ENCODE measurements at regions not wholly inside any gene's neighbourhood (a gene's known extent, or its start where the extent isn't known, plus 50 kb on each side); places are given as distances from the start of the nearest gene placed in this dataset.
"Not testable (repeated sequence)": the region's sequence is repeated elsewhere in the genome, so short reads cannot be mapped to it uniquely, and the experiment has no call there.

DNA sequence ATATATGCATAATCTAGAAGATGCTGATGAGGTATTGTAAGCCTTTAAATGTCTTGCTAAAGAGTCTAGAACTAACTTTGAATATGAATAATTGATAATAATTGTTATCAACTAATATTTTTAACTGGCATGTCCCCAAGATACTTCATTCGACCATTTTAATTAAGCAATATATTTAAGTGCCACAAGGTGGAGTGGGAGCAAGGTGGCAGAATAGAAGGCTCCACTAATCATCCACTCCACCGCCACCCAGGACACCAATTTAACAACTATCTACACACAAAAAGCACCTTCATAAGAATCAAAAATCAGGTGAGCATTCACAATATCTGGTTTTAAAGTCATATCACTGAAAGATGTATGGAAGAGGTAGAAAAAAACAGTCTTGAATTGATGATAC, 409.6 kb downstream of the SEC23A start:
- DNase-seq = no peak

DNA sequence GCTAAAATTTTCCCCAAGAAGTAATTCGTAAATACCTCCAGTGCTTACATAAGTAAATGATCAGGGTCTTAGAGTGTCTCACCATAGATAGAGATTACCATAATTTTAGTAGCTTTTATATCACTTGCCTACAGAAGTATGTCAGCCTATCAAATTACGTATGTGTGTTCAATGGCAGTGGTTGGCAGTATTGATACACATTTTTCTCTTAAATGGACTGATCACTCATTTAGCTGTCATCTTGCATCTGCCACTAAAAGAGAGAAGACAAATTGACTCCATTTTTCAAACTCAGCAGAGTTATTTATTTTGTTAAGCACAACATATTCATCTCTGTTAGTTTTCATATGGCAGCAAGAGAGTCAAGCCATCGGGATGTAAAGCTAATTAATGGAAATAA, 413.1 kb upstream of the CLEC14A start:
- no peak for DNase-seq

- no peak for DNase-seq
Measured at GRCh38 chr14:38663382-38663781, 407.5 kb upstream of the CLEC14A start.

GRCh38 chr14:38662781-38663180, 406.9 kb upstream of the CLEC14A start:
- DNase-seq = no peak

GRCh38 chr14:38646391-38646790, 390.5 kb upstream of the CLEC14A start:
- no peak for DNase-seq

DNA sequence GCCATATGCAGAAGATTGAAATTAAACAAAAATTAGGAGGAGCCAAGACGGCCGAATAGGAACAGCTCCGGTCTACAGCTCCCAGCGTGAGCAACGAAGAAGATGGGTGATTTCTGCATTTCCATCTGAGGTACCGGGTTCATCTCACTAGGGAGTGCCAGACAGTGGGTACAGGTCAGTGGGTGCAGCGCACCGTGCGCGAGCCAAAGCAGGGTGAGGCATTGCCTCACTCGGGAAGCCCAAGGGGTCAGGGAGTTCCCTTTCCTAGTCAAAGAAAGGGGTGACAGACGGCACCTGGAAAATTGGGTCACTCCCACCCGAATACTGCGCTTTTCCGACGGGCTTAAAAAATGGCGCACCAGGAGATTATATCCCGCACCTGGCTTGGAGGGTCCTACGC, 379.0 kb upstream of the CLEC14A start:
- not testable (repeated sequence) for DNase-seq

GRCh38 chr14:38629412-38629811, 373.5 kb upstream of the CLEC14A start:
- no peak for DNase-seq

DNA sequence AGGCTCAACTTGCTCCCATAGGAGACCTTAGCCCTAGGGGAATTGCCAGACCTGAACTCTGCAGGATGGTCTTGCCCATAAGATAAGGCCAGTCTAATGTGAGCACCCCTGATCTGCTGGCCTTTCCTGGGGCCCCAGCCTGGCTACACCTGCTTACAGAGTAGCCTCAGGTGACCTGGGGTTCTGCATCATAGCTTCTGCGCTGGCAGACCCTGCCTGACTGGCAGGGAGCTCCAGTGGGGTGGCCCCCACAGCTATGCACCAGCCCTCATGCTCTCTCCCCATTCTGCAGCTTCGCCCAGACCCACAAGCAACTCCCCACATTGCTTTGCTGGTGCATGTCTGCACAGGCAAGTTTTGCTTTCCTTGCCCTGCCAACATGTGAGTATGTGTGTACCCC, 371.3 kb upstream of the CLEC14A start:
- no peak for DNase-seq

DNA sequence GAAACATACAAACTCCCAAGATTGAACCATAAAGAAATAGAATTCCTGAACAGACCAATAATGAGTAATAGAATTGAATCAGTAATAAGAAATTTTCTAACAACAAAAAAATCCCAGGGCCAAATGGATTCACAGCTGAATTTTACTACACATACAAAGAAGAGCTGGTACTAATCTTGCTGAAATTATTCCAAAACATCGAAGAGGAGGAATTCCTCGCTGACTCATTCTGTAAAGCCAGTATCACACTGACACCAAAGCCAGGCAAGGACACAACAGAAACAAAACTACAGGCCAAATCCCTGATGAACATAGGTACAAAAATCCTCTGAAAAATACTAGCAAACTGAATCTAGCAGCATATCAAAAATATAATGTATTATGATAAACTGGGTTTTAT, 367.8 kb upstream of the CLEC14A start:
- no peak for DNase-seq

DNA sequence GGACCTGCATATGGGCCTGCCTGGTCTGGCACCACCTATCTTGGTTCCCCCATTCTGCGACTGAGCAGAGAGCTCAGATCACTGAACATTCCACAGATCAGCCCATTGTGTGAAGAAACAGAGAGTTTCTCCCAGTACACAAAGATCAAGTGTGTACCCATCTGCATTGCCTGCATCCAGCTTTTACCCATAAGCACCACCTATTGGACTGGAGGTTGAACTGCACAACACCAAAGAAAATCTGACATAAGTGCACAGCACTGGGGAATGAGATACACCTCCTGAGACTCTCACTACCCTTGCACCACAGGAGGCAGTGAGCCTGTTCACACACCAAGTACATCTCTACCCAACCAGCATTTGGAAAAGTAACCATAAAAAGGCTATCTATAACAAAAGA, 362.6 kb upstream of the CLEC14A start:
- no peak for DNase-seq

DNA sequence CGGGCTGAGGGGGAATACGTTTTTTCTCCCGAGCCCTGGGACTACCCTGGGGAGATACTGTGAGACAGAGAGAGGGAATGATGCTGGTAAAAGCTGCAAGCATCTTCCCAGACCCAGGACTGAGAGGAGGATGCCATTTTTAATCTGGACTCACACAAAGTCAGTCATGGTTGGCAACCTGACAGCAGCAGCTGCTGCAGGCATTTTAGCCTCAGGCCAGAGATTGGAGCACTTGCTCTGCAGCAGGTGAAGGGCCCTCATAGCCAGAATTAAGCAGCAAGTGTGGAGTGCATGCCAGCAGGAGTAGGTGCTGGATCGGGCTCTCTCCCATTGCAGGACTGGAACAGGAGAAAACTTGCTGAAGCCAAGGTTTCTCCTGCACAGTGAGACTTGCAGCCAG, 361.1 kb upstream of the CLEC14A start:
- no peak for DNase-seq

DNA sequence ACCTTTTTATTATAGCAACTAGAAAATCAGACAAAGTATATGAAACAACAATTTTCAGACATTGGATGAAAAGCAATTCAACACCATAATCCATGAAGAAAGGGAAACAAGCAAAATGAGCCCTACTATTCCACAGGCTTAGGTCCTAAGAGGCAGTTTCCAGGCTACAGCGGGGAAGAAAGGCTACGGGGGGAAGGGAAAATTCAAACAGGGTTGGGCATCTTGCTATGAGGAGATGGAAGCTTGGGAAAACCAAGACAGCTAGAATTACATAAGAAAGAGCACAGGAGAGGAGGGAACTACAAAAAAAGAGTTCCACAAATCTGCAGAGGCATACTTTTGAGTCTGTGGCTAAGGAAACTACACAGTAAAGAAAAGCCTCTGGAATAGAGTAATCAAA, 356.0 kb upstream of the CLEC14A start:
- DNase-seq = no peak

DNA sequence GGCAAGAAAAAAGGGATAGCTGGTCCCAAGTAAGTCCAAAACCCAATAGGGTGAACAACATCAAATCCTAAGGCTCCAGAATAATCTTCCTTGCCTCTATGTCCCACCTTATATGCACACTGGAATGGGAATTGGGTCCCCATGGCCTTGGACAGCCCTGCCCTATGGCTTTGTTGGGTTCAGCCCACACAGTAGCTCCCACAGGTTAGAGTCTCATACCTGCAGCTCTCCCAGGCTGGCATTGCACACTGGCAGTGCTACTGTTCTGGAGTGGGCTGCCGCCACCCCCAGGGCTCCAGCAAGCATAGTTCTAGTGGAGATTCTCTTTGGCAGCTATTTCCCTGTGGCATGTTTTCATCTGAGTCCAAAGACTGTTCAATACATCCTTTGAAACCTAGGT, 352.4 kb upstream of the CLEC14A start:
- no peak for DNase-seq

- DNase-seq = no peak
Measured at GRCh38 chr14:38605193-38606114, 349.6 kb upstream of the CLEC14A start.

DNA sequence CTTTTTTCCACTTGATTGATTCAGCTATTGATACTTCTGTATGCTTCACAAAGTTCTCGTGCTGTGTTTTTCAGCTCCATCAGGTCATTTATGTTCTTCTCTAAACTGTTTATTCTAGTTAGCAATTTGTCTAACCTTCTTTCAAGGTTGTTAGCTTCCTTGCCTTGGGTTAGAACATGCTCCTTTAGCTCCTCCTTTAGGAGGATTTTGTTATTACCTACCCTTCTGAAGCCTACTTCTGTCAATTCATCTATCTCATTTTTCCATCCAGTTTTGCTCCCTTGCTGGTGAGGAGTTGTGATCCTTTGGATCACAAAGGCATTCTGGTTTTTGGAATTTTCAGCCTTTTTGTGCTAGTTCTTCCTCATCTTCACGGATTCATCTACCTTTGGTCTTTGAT, 344.7 kb upstream of the CLEC14A start:
- not testable (repeated sequence) for DNase-seq

DNA sequence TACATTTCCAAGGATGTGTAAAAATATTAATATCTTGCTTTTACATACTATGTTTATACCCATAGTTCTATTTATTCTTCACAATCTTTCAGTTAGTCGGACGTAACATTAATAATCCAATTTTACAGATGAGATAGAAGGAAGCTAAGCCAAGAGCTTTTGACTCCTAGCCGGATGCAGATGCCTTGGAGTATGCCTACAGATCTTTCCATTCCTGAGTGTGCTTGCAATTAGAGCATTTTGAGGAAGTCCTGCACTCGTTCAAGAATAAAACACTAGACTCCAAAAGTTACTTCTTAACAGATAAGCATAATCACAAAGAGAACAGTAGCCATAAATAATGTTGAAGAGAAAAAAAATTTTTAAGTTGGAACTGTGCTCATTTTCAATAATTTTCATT, 337.6 kb upstream of the CLEC14A start:
- no peak for DNase-seq

DNA sequence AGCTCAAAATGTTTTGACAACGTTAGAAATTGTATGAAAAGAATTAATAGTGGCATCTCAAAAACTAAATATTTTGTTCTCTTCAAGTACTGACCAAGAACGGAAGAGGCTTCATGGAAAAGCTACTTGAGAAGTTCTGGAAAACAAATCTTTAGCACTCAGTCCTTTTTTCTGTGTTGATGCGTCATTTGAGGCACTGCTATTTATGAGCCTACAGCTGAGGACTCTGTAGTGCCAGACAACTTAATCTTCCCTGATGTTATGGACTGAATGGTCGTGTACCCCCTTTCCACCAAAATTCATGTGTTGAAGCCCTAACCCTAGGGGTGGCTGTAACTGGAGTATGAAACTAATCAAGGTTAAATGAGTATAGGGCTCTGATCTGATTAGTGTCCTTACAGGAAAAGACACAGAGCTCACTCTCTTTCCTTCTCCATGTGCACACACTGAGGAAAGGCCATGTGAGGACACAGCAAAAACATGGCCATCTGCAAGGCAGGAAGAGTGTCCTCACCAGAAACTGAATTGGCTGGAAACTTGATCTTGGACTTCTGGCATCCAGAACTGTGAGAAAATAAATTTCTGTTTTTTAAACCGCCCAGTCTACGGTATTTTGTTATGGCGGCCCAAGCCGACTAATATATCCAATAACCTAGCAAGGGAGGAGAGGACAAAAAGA, 337.0 kb upstream of the CLEC14A start:
- no peak for DNase-seq

DNA sequence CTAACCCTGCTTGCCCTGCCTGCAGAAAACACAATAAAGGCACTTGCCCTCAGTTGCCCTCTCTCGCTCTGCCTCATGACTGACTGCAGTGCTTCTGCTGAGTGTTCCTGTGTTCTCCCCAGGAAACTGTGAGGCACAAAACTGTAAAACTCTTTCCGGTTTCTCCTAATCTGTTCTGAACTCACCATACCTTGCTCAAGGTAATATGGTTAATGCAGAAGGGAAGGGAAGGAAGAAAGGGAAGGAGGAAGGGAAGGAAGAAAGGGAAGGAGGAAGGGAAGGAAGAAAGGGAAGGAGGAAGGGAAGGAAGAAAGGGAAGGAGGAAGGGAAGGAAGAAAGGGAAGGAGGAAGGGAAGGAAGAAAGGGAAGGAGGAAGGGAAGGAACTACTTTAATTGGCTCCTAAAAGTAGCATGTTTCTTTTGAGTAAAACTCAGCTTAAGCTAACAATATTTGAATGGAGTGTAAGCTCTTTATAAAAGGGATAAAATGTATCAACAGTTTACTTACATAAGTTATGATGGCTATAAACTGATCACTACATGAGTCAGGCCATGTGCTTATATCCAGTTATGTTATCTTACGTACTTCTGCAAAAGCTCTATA, 334.0 kb upstream of the CLEC14A start:
- DNase-seq = no peak

GRCh38 chr14:38583471-38583870, 327.6 kb upstream of the CLEC14A start:
- DNase-seq = no peak

DNA sequence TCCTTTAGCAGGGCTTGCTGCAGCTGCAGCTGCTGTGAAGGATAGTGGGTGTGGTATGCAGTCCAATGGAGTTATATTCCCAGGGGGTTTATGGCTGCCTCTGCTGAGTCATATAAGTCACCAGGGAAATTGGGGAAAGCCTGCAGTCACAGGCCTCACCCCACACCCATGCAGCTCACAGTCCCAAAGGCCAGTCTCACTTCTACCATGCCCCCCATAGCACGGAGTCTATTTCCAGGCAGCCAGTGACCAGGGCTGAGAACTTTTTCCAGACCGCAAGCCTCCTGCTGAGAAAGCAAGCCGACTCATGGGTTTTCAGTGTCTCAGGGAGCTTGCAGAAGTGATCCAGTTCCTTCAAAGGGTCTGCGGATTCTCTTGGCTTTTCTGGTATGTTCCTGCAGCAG, 322.4 kb upstream of the CLEC14A start:
- no peak for DNase-seq

DNA sequence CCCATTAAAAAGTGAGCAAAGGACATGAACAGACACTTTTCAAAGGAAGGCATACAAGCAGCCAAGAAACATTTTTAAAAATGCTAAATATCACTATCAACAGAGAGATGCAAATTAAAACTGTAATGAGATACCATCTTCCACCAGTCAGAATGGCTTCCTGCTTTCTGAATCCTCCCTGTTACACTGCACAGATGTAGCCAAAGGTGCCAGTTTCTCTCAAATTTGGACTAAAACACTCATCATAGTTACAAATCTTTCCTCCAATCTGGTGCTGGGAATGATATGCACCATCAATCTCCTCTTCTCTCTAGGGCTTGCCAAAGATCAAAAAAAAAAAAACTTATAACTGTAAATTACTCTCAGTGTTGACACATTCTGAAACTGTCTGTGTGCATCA, 311.8 kb upstream of the CLEC14A start:
- DNase-seq = no peak

- no peak for DNase-seq
Measured at GRCh38 chr14:38561657-38562056, 305.8 kb upstream of the CLEC14A start.

DNA sequence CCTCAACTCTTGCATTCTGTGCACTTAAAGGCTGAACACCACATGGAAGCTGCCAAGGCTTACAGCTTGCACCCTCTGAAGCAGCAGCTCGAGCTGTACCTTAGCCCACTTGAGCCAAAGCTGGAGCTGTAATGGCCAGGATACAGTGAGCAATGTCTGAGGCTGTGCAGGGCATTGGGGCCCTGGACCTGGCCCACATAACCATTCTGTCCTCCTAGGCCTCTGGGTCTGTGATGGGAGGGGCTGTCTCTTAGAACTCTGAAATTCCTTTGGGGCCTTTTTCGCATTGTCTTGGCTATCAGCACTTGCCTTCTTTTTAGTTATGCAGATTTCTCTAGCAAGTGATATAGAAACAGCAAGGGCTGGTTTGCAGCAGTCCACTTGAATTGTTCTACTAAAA, 303.8 kb upstream of the CLEC14A start:
- no peak for DNase-seq

DNA sequence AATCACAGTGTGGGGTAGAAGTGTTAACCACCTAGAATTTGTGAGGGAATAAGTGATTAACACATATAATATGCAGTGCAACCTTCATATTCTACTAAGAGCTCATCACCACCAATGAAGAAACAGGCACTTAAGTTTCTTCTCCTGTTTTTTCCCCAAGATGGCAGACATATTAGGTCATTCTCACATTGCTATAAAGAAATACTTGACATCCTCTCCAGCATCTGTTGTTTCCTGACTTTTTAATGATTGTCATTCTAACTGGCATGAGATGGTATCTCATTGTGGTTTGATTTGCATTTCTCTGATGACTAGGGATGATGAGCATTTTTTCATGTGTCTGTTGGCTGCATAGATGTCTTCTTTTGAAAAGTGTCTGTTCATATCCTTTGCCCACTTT, 301.5 kb upstream of the CLEC14A start:
- not testable (repeated sequence) for DNase-seq

Measured in stimulated activated CD4-positive, alpha-beta T cell treated with anti-CD3 and anti-CD28 coated beads, Interleukin-4, amount 100 ng/mL, for 1 hour (primary cell).